Stromal cell of bone marrow (primary cell): ENCODE measurements at regions not wholly inside any gene's neighbourhood (a gene's known extent, or its start where the extent isn't known, plus 50 kb on each side); places are given as distances from the start of the nearest gene placed in this dataset.

ENCODE experiments used
- DNase-seq: peaks from one replicate; pipeline ENCODE4 v3.0.0-alpha.2; 2012; ENCODE audit warnings: low read depth

GRCh38 chr7:156153590-156153989 lies 341.3 kb upstream of the SHH start:
- no peak for DNase-seq

GRCh38 chr7:156152390-156152789 lies 340.1 kb upstream of the SHH start:
- DNase-seq: no peak

GRCh38 chr7:156151658-156152057 lies 339.4 kb upstream of the SHH start:
- DNase-seq: no peak

GRCh38 chr7:156151078-156151477 lies 338.8 kb upstream of the SHH start:
- DNase-seq: no peak

- no peak for DNase-seq
Measured at GRCh38 chr7:156148995-156149394, 336.7 kb upstream of the SHH start.

- DNase-seq: no peak
Measured at GRCh38 chr7:156148547-156148946, 336.3 kb upstream of the SHH start.

- no peak for DNase-seq
Measured at GRCh38 chr7:156147756-156148504, 335.7 kb upstream of the SHH start.

GRCh38 chr7:156147104-156147503 lies 334.8 kb upstream of the SHH start:
- no peak for DNase-seq

GRCh38 chr7:156145996-156146395 lies 333.7 kb upstream of the SHH start:
- DNase-seq: no peak

- DNase-seq: no peak
Measured at GRCh38 chr7:156145184-156145583, 332.9 kb upstream of the SHH start.

- no peak for DNase-seq
Measured at GRCh38 chr7:156143683-156144082, 331.4 kb upstream of the SHH start.

GRCh38 chr7:156143158-156143557 lies 330.9 kb upstream of the SHH start:
- DNase-seq: no peak

GRCh38 chr7:156141941-156142340 lies 329.7 kb upstream of the SHH start:
- no peak for DNase-seq

- DNase-seq: no peak
Measured at GRCh38 chr7:156140896-156141295, 328.6 kb upstream of the SHH start.

GRCh38 chr7:156140447-156140846 lies 328.2 kb upstream of the SHH start:
- DNase-seq: no peak

GRCh38 chr7:156139633-156140032 lies 327.4 kb upstream of the SHH start:
- no peak for DNase-seq

- no peak for DNase-seq
Measured at GRCh38 chr7:156139112-156139511, 326.8 kb upstream of the SHH start.

GRCh38 chr7:156131881-156132280 lies 319.6 kb upstream of the SHH start:
- no peak for DNase-seq

GRCh38 chr7:156129522-156129921 lies 317.3 kb upstream of the SHH start:
- no peak for DNase-seq

- DNase-seq: no peak
Measured at GRCh38 chr7:156128496-156128895, 316.2 kb upstream of the SHH start.

- DNase-seq: no peak
Measured at GRCh38 chr7:156127166-156128134, 315.2 kb upstream of the SHH start.

- DNase-seq: no peak
Measured at GRCh38 chr7:156125841-156126730, 313.8 kb upstream of the SHH start.
